H1 (cell line): ENCODE measurements at regions not wholly inside any gene's neighbourhood (a gene's known extent, or its start where the extent isn't known, plus 50 kb on each side); places are given as distances from the start of the nearest gene placed in this dataset.

Experiments
- CTCF ChIA-PET: fragments of 300-600 bp; sonication (Branson Sonifier 250); formaldehyde crosslinking; loops from one replicate; lab custom pipeline; 2021; ENCODE audit not compliant: partially characterized antibody; lab: Charles Lee
- POLR2A ChIA-PET: fragments of 300-600 bp; sonication (Branson Sonifier 250); formaldehyde crosslinking; loops from one replicate; lab custom pipeline; 2021; ENCODE audit warnings: inconsistent platforms; ENCODE audit not compliant: partially characterized antibody; lab: Charles Lee
- DNase-seq, 2 experiments: peaks; one replicate each; pipeline versions ENCODE4 v3.0.0 to v3.0.0-alpha.2; 2010 to 2022; ENCODE audit warnings: low spot score in 2 of 2, low read depth in 1 of 2, mixed read lengths in 1 of 2
- FAIRE-seq: peaks from 2 replicates; lab custom pipeline; 2011; peaks lifted over from hg19 to GRCh38; lab: Jason Lieb, UNC
- H2AFZ ChIP-seq: 2 replicates; pipeline ENCODE4 v1.8.1; 2012; ENCODE audit warnings: low read length, inconsistent platforms
- H2AK5ac ChIP-seq: 2 replicates; pipeline ENCODE4 v1.6.1; 2013; ENCODE audit warnings: low read depth, low read length
- H2BK120ac ChIP-seq: replicated peaks from 2 replicates; pipeline ENCODE3; 2013; ENCODE audit warnings: low read depth, low read length, inconsistent platforms
- H2BK12ac ChIP-seq: 2 replicates; pipeline ENCODE4 v1.6.1; 2013; ENCODE audit warnings: low read depth, low read length
- H2BK15ac ChIP-seq: 2 replicates; pipeline ENCODE4 v1.6.1; 2013; ENCODE audit warnings: low read length
- H2BK20ac ChIP-seq: 2 replicates; pipeline ENCODE4 v1.6.1; 2013; ENCODE audit warnings: low read length
- H2BK5ac ChIP-seq: 2 replicates; pipeline ENCODE4 v1.6.1; 2013; ENCODE audit warnings: low read depth, low read length
- H3K14ac ChIP-seq: 2 replicates; pipeline ENCODE4 v1.6.1; 2013; ENCODE audit warnings: inconsistent platforms; ENCODE audit not compliant: insufficient read length
- H3K18ac ChIP-seq: 2 replicates; pipeline ENCODE4 v1.6.1; 2013; ENCODE audit warnings: low read length; ENCODE audit errors: extremely low read depth
- H3K23ac ChIP-seq: 2 replicates; pipeline ENCODE4 v1.6.1; 2013; ENCODE audit warnings: inconsistent platforms; ENCODE audit not compliant: insufficient read length
- H3K23me2 ChIP-seq: 2 replicates; pipeline ENCODE4 v1.6.1; 2013; ENCODE audit warnings: low read depth, low read length
- H3K27ac ChIP-seq: 2 replicates; pipeline ENCODE4 v1.6.1; 2011; ENCODE audit warnings: low read depth, low read length, inconsistent platforms
- H3K27me3 ChIP-seq, 4 experiments: replicated peaks in 1 of 4; 1 replicate in 1 of 4; 2 replicates in 3 of 4; pipeline versions ENCODE4 v1.6.1 to v1.8.1; 2011 to 2013; ENCODE audit warnings: low read length in 3 of 4, mild to moderate bottlenecking in 3 of 4, inconsistent platforms in 2 of 4, mixed read lengths in 2 of 4, moderate library complexity in 1 of 4; ENCODE audit not compliant: control insufficient read depth in 3 of 4, insufficient read depth in 3 of 4; ENCODE audit errors: extremely low read depth in 1 of 4
- H3K36me3 ChIP-seq, 4 experiments: 2 replicates each; pipeline versions ENCODE4 v1.6.1 to v1.8.1; 2011 to 2013; ENCODE audit warnings: mild to moderate bottlenecking in 4 of 4, low read length in 3 of 4, moderate library complexity in 2 of 4, control low read depth in 1 of 4, inconsistent platforms in 1 of 4; ENCODE audit not compliant: insufficient read depth in 4 of 4, control insufficient read depth in 2 of 4
- H3K4ac ChIP-seq: replicated peaks from 2 replicates; pipeline ENCODE3; 2013; ENCODE audit warnings: low read length, low read depth, mixed read lengths, inconsistent platforms; ENCODE audit not compliant: insufficient read length
- H3K4me1 ChIP-seq, 4 experiments: replicated peaks in 1 of 4; 1 replicate in 1 of 4; 2 replicates in 3 of 4; pipeline versions ENCODE4 v1.6.1 to v1.8.1; 2011 to 2013; ENCODE audit warnings: low read length in 3 of 4, inconsistent platforms in 2 of 4, mixed read lengths in 1 of 4; ENCODE audit not compliant: insufficient read depth in 4 of 4, control insufficient read depth in 3 of 4
- H3K4me2 ChIP-seq, 2 experiments: 2 replicates each; pipeline versions ENCODE4 v1.6.1 to v1.8.1; 2011 to 2013; ENCODE audit warnings: low read depth in 2 of 2, low read length in 2 of 2, control low read depth in 1 of 2, inconsistent platforms in 1 of 2, mild to moderate bottlenecking in 1 of 2; ENCODE audit not compliant: insufficient read depth in 1 of 2
- H3K4me3 ChIP-seq, 4 experiments: fragments of 200-600, 300-600 bp in 1 of 4; sonication (generic), shearing (Covaris generic), sonication (Bioruptor Twin) in 1 of 4; 2 replicates each; pipeline versions ENCODE4 v1.5.1 to v1.8.1; 2011 to 2016; ENCODE audit warnings: low read length in 4 of 4, low read depth in 3 of 4, control low read depth in 2 of 4, inconsistent platforms in 2 of 4, mild to moderate bottlenecking in 2 of 4, mixed read lengths in 1 of 4, moderate library complexity in 1 of 4; ENCODE audit not compliant: insufficient read depth in 2 of 4; ENCODE audit errors: extremely low read depth in 1 of 4
- H3K56ac ChIP-seq: replicated peaks from 2 replicates; pipeline ENCODE3; 2013; ENCODE audit warnings: low read depth, mild to moderate bottlenecking, mixed read lengths, low read length, inconsistent platforms; ENCODE audit not compliant: insufficient read length
- H3K79me1 ChIP-seq: 2 replicates; pipeline ENCODE4 v1.6.1; 2013; ENCODE audit warnings: low read depth, low read length, control low read depth
- H3K79me2 ChIP-seq, 2 experiments: 2 replicates each; pipeline versions ENCODE4 v1.6.1 to v1.8.1; 2012 to 2013; ENCODE audit warnings: low read length in 2 of 2, mild to moderate bottlenecking in 2 of 2, inconsistent platforms in 1 of 2; ENCODE audit not compliant: insufficient read depth in 2 of 2, control insufficient read depth in 1 of 2
- H3K9ac ChIP-seq, 4 experiments: replicated peaks in 1 of 4; 1 replicate in 1 of 4; 2 replicates in 3 of 4; pipeline versions ENCODE4 v1.6.1 to v1.8.1; 2011 to 2013; ENCODE audit warnings: low read depth in 3 of 4, low read length in 3 of 4, control low read depth in 2 of 4, mild to moderate bottlenecking in 2 of 4, moderate library complexity in 2 of 4, inconsistent platforms in 1 of 4; ENCODE audit errors: extremely low read depth in 1 of 4
- H3K9me3 ChIP-seq, 2 experiments: 2 replicates each; pipeline versions ENCODE4 v1.6.1 to v1.8.1; 2012 to 2013; ENCODE audit warnings: mild to moderate bottlenecking in 2 of 2, moderate library complexity in 2 of 2, control low read depth in 1 of 2, inconsistent platforms in 1 of 2, low read depth in 1 of 2, low read length in 1 of 2, mixed read lengths in 1 of 2; ENCODE audit not compliant: insufficient read depth in 2 of 2
- H4K20me1 ChIP-seq, 2 experiments: replicated peaks in 1 of 2; 2 replicates each; pipeline versions ENCODE3 to v1.8.1; 2011 to 2013; ENCODE audit warnings: inconsistent platforms in 2 of 2, low read length in 2 of 2, mild to moderate bottlenecking in 1 of 2; ENCODE audit not compliant: insufficient read depth in 2 of 2, control insufficient read depth in 1 of 2
- H4K5ac ChIP-seq: 2 replicates; pipeline ENCODE4 v1.6.1; 2013; ENCODE audit warnings: low read length, low read depth, mixed read lengths, inconsistent platforms; ENCODE audit not compliant: insufficient read length
- H4K8ac ChIP-seq: 2 replicates; pipeline ENCODE4 v1.8.0; 2013; ENCODE audit warnings: mild to moderate bottlenecking, moderate library complexity, low read length, inconsistent platforms; ENCODE audit not compliant: insufficient read depth; ENCODE audit errors: extremely low read depth
- H4K91ac ChIP-seq: replicated peaks from 2 replicates; pipeline ENCODE3; 2013; ENCODE audit warnings: low read length, mixed read lengths, inconsistent platforms; ENCODE audit not compliant: insufficient read length
- SP2 ChIP-seq: IDR thresholded peaks from 2 replicates; pipeline ENCODE4 v1.6.1; 2012; ENCODE audit warnings: mild to moderate bottlenecking, low read length, inconsistent platforms
- WGBS, 2 experiments: shearing (Covaris generic) in 1 of 2; methylation state at CpG; one replicate each; pipeline versions ENCODE4 v1.1.6 to v1.1.7; 2013 to 2015; ENCODE audit warnings: low lambda C conversion rate in 2 of 2, mixed read lengths in 2 of 2, inconsistent platforms in 1 of 2, low coverage in 1 of 2, missing lambda C conversion rate in 1 of 2; ENCODE audit not compliant: insufficient replicate concordance in 2 of 2, insufficient coverage in 1 of 2, insufficient read length in 1 of 2; ENCODE audit errors: extremely low coverage in 1 of 2, missing lambda C conversion rate in 1 of 2; 5-methylcytosine and 5-hydroxymethylcytosine counted together

DNA sequence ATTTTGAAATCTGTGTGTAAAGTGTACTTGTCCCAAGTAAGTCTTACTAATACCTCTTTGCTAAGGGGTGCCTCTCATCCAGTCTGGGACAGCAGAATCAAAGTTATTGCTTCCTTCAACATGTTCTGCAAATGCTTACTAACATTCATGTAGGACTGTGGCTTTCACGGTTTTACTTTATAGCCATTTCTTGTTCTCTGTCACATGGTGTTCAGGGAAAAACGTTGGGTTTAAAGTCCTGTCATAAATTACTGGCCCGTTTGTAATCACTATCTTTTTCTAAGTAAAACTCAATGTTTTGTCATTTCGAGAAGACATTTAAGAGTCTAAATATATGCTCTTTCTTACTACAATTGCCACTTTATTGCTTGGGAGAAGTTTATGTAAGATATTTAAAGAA lies 321.1 kb downstream of the STIM2 start:
- H2BK15ac ChIP-seq, result no peak overlapping the region
- no peak overlapping the region for H4K91ac ChIP-seq
- peaks cover 0 to 2% of the 10 kb centered on the region in 2 experiments; a peak in 1 of 4 replicates for H3K9me3 ChIP-seq
- ChIA-PET CTCF (no interaction called here), POLR2A (no interaction called here)
- H2BK12ac ChIP-seq, result no peak overlapping the region
- no peak overlapping the region for H2BK20ac ChIP-seq
- H3K27ac ChIP-seq, result no peak overlapping the region
- no peak for DNase-seq
- H4K5ac ChIP-seq, result no peak overlapping the region
- H3K4me1 ChIP-seq, result no peaks in the 10 kb centered on the region
- H3K9ac ChIP-seq, result no peak overlapping the region
- H3K79me1 ChIP-seq, result no peaks in the 10 kb centered on the region
- H4K8ac ChIP-seq, result no peak overlapping the region
- H2BK5ac ChIP-seq, result no peak overlapping the region
- H3K27me3 ChIP-seq, result no peaks in the 10 kb centered on the region
- no peak overlapping the region for H3K4me3 ChIP-seq
- no peak overlapping the region for H3K4ac ChIP-seq
- no peak overlapping the region for H3K18ac ChIP-seq
- 85% methylated on average over 4 of the region's 4 CpGs; no CpG with 5 or more reads in 1 of the 2 experiments for WGBS, 2 experiments
- no peaks in the 10 kb centered on the region for H4K20me1 ChIP-seq
- FAIRE-seq, result no peak
- H2BK120ac ChIP-seq, result no peak overlapping the region
- H2AK5ac ChIP-seq, result no peak overlapping the region
- H3K56ac ChIP-seq, result no peak overlapping the region
- no peak overlapping the region for H2AFZ ChIP-seq
- no peak overlapping the region for H3K4me2 ChIP-seq
- no peak for TF ChIP-seq SP2
- TF ChIP-seq, all 59 proteins: peak for 0
- Histone ChIP-seq H3K23ac (no peak overlapping the region), H3K23me2 (no peaks in the 10 kb centered on the region), H3K14ac (no peak overlapping the region), H3K36me3 (no peaks in the 10 kb centered on the region), H3K79me2 (no peaks in the 10 kb centered on the region)
